Caki2 (cell line): ENCODE measurements at regions not wholly inside any gene's neighbourhood (a gene's known extent, or its start where the extent isn't known, plus 50 kb on each side); places are given as distances from the start of the nearest gene placed in this dataset.

Experiments used
- DNase-seq: peaks from one replicate; pipeline ENCODE4 v3.0.0-alpha.2; 2015; ENCODE audit warnings: low read depth
- in situ Hi-C: cut with HindIII; loops from 2 replicates; pipeline ENCODE4 v1.10.0; 2016; ENCODE audit warnings: low sequenced_read_pairs, low pct_unique_long_range_greater_than_20kb, mixed read lengths

GRCh38 chr4:124579896-124580295, 132.6 kb downstream of the ANKRD50 start:
- DNase-seq, result no peak
- in situ Hi-C loops, result no loop called here

DNA sequence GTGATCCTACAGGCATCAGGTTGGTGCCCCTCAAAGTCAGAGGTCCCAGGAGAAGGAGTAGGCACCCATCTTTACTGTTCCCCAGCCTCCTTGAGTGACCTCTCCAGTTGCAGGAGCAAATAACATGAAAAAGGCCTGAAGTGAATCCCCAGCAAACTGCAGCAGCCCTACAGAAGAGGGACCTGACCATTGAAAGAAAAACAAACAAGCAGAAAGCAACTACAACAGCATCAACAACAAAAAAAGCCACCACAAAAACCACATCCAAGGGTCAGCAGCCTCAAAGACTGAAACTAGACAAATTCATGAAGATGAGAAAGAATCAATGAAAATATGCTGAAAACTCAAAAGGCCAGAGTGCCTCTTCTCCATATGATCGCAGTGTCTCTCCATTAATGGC, 128.7 kb downstream of the ANKRD50 start:
- no peak for DNase-seq
- in situ Hi-C loops, result no loop called here

DNA sequence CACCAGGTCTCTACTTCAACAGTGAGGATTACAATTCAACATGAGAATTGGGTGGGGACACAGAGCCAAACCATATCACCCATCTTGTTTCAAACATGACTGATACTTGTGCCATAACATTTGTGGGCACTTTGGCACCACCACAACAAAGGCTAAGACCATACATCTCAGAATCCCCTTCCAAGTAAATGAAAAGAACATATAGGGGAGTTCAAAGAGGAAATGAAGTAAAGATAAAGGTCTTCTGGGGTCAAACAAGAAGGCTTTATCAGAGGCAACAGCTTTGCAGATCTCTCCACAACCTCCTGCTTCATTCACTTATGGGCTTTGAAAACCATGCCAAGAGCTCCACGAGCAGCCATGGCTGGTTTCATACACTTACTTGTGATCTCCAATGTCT, 122.7 kb downstream of the ANKRD50 start:
- no peak for DNase-seq
- in situ Hi-C loops, result no loop called here

GRCh38 chr4:124590480-124590879, 122.1 kb downstream of the ANKRD50 start:
- in situ Hi-C loops, result no loop called here
- DNase-seq, result no peak

- in situ Hi-C loops, result no loop called here
- DNase-seq, result no peak
Measured at GRCh38 chr4:124591637-124592036, 120.9 kb downstream of the ANKRD50 start.

- no peak for DNase-seq
- in situ Hi-C loops, result no loop called here
Measured at GRCh38 chr4:124593494-124593893, 119.0 kb downstream of the ANKRD50 start.

DNA sequence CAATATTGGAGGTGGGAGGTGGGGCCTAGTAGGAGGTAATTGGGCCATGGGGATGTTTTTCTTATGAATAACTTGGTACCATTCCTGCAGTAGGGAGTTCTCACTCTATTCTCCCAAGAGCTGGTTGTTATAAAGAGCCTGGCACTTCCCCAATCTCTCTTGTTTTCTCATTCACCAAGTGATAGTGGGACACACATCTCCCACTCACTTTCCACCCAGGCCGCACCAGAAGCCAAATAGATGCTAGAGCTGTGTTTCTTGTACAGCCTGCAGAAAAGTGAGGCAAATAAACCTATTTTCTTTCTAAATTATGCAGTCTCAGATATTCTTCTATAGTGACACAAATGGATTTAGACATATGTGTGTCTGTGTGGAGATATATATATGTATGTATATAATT, 117.6 kb downstream of the ANKRD50 start:
- in situ Hi-C loops, result no loop called here

DNA sequence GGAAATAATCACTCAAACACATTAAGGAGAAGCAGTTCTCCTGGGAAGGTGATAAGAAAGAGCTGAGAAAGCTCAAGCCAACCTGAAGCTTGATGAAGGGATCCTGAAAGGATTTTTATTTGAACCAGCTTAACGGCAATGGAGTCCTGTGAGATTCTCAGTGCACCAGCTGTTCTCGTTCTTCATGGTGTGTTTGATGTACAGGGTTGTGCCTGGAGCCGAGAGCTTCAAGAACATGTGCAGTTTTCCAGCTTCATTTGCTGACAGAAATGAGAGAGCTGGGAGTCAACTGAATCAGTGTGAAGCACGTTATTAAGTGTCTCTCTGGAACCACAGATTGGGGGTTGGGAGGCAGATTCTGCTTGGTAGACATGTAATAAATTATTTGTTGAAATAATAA, 115.7 kb downstream of the ANKRD50 start:
- in situ Hi-C loops, result no loop called here
- DNase-seq, result no peak

More for the DNA sequence above, 117.6 kb downstream of the ANKRD50 start:
- DNase-seq, result no peak

- no peak for DNase-seq
- in situ Hi-C loops, result no loop called here
Measured at GRCh38 chr4:124610211-124610610, 102.3 kb downstream of the ANKRD50 start.
